AG04449 (cell line): ENCODE measurements at regions not wholly inside any gene's neighbourhood (a gene's known extent, or its start where the extent isn't known, plus 50 kb on each side); places are given as distances from the start of the nearest gene placed in this dataset.
"Not testable (repeated sequence)": the region's sequence is repeated elsewhere in the genome, so short reads cannot be mapped to it uniquely, and the experiment has no call there.

Source experiments
- CTCF ChIA-PET: fragments of 350-600 bp; formaldehyde crosslinking; extraction: SDS; loops from one replicate; lab custom pipeline; 2021; ENCODE audit warnings: antibody characterized with exemption; lab: Yijun Ruan, JAX
- POLR2A ChIA-PET: fragments of 400-600, 350-600 bp; formaldehyde crosslinking; extraction: SDS; loops from one replicate; lab custom pipeline; 2020; ENCODE audit warnings: antibody characterized with exemption, inconsistent platforms; lab: Yijun Ruan, JAX
- DNase-seq: peaks from one replicate; pipeline ENCODE4 v3.0.0-alpha.2; 2010; ENCODE audit warnings: low read depth, low spot score
- H3K4me3 ChIP-seq: 2 replicates; pipeline ENCODE4 v1.5.1; 2011; ENCODE audit warnings: low read depth, mild to moderate bottlenecking, control low read depth, low read length
- CTCF ChIP-seq: IDR thresholded peaks from one replicate; pipeline ENCODE4 v1.5.1; 2011; ENCODE audit warnings: mild to moderate bottlenecking, moderate library complexity, low read length, control low read depth, inconsistent platforms; ENCODE audit not compliant: insufficient read depth; ENCODE audit errors: missing control alignments

GRCh38 chr4:12615822-12616221 is 868.3 kb downstream of the RAB28 start:
- POLR2A ChIA-PET = no interaction called here
- CTCF ChIA-PET = no interaction called here
- no peak overlapping the region for H3K4me3 ChIP-seq
- no peak for DNase-seq
- no peak for TF ChIP-seq CTCF

GRCh38 chr4:12612876-12613275 is 871.3 kb downstream of the RAB28 start:
- CTCF ChIA-PET = no interaction called here
- POLR2A ChIA-PET = no interaction called here
- TF ChIP-seq CTCF = no peak
- no peak for DNase-seq
- H3K4me3 ChIP-seq = no peak overlapping the region

- H3K4me3 ChIP-seq, CTCF ChIA-PET, POLR2A ChIA-PET, DNase-seq: not testable (repeated sequence)
Measured at GRCh38 chr4:12609212-12609875, 874.8 kb downstream of the RAB28 start.

- no peak overlapping the region for H3K4me3 ChIP-seq
- POLR2A ChIA-PET = no interaction called here
- no peak for TF ChIP-seq CTCF
- no peak for DNase-seq
- CTCF ChIA-PET = no interaction called here
Measured at GRCh38 chr4:12595986-12596385, 888.2 kb downstream of the RAB28 start.

GRCh38 chr4:12595489-12595888 is 888.7 kb downstream of the RAB28 start:
- ChIA-PET CTCF (no interaction called here), POLR2A (no interaction called here)
- no peak overlapping the region for H3K4me3 ChIP-seq
- no peak for TF ChIP-seq CTCF
- no peak for DNase-seq

GRCh38 chr4:12588582-12588981 is 895.6 kb downstream of the RAB28 start:
- no peak for DNase-seq
- ChIA-PET POLR2A (no interaction called here), CTCF (no interaction called here)
- no peak overlapping the region for H3K4me3 ChIP-seq
- TF ChIP-seq CTCF = no peak
